Activated naive CD4-positive, alpha-beta T cell treated with anti-CD3 and anti-CD28 coated beads, Interleukin-2, amount 50 U/mL, for 72 hours (primary cell): ENCODE measurements at regions not wholly inside any gene's neighbourhood (a gene's known extent, or its start where the extent isn't known, plus 50 kb on each side); places are given as distances from the start of the nearest gene placed in this dataset.

Experiments
- ATAC-seq, 2 donors: fragments of 150-1000 bp; cut with Tn5 transposase; 2 replicates each; pipeline ENCODE4 v1.10.0; 2021; ENCODE audit warnings: mild to moderate bottlenecking in 2 of 2, moderate library complexity in 2 of 2
- DNase-seq, 2 donors: peaks; one replicate each; pipeline ENCODE4 v3.0.0; 2021 to 2022; ENCODE audit warnings: low spot score in 2 of 2
- H3K27ac Mint-ChIP-seq, 2 donors: one replicate each; pipeline ENCODE4 v1.8.0; 2022; ENCODE audit warnings: mild to moderate bottlenecking in 2 of 2, mixed read lengths in 2 of 2
- H3K36me3 Mint-ChIP-seq, 2 donors: one replicate each; pipeline ENCODE4 v1.8.0; 2022; ENCODE audit warnings: mixed read lengths in 2 of 2
- H3K9me3 Mint-ChIP-seq, 2 donors: one replicate each; pipeline ENCODE4 v1.8.0; 2022; ENCODE audit warnings: mixed read lengths in 2 of 2

GRCh38 chr20:39946931-39947330 lies 742.1 kb downstream of the MAFB start:
- Mint-ChIP-seq H3K36me3 (no peaks in the 10 kb centered on the region), H3K27ac (no peak overlapping the region), H3K9me3 (peaks cover 4 to 13% of the 10 kb centered on the region in 2 donors)
- ATAC-seq: no peak
- no peak for DNase-seq

GRCh38 chr20:39946053-39946810 lies 742.8 kb downstream of the MAFB start:
- no peaks in the 10 kb centered on the region for H3K36me3 Mint-ChIP-seq
- H3K27ac Mint-ChIP-seq: no peak overlapping the region
- peaks cover 4 to 13% of the 10 kb centered on the region in 2 donors for H3K9me3 Mint-ChIP-seq

GRCh38 chr20:39944861-39945260 lies 744.2 kb downstream of the MAFB start:
- H3K27ac Mint-ChIP-seq: no peak overlapping the region
- H3K9me3 Mint-ChIP-seq: peaks cover 4 to 10% of the 10 kb centered on the region in 2 donors
- no peaks in the 10 kb centered on the region for H3K36me3 Mint-ChIP-seq
- ATAC-seq: no peak
- no peak for DNase-seq

More at GRCh38 chr20:39946053-39946810, 742.8 kb downstream of the MAFB start:
- DNase-seq (no peak), ATAC-seq (no peak)

- ATAC-seq (no peak), DNase-seq (no peak)
- Mint-ChIP-seq H3K27ac (no peak overlapping the region), H3K36me3 (no peaks in the 10 kb centered on the region), H3K9me3 (peaks cover 4 to 17% of the 10 kb centered on the region in 2 donors)
Measured at GRCh38 chr20:39943336-39943735, 745.7 kb downstream of the MAFB start.

GRCh38 chr20:39941245-39941644 lies 747.8 kb downstream of the MAFB start:
- Mint-ChIP-seq H3K9me3 (peaks cover 8 to 27% of the 10 kb centered on the region in 2 donors), H3K36me3 (no peaks in the 10 kb centered on the region), H3K27ac (no peak overlapping the region)
- no peak for ATAC-seq
- no peak for DNase-seq

GRCh38 chr20:39939241-39939865 lies 749.7 kb downstream of the MAFB start:
- H3K27ac Mint-ChIP-seq: no peak overlapping the region
- peaks cover 4 to 19% of the 10 kb centered on the region in 2 donors for H3K9me3 Mint-ChIP-seq
- ATAC-seq (no peak), DNase-seq (no peak)
- no peaks in the 10 kb centered on the region for H3K36me3 Mint-ChIP-seq

- ATAC-seq (no peak), DNase-seq (no peak)
- Mint-ChIP-seq H3K27ac (no peak overlapping the region), H3K36me3 (no peaks in the 10 kb centered on the region), H3K9me3 (peaks cover 4 to 19% of the 10 kb centered on the region in 2 donors)
Measured at GRCh38 chr20:39936401-39936800, 752.6 kb downstream of the MAFB start.

GRCh38 chr20:39935901-39936300 lies 753.1 kb downstream of the MAFB start:
- ATAC-seq: no peak
- H3K9me3 Mint-ChIP-seq: peaks cover 4 to 19% of the 10 kb centered on the region in 2 donors
- H3K27ac Mint-ChIP-seq: no peak overlapping the region

GRCh38 chr20:39916236-39916765 lies 772.7 kb downstream of the MAFB start:
- Mint-ChIP-seq H3K27ac (no peak overlapping the region), H3K36me3 (no peaks in the 10 kb centered on the region), H3K9me3 (no peaks in the 10 kb centered on the region)
- DNase-seq (no peak), ATAC-seq (no peak)

More at GRCh38 chr20:39935901-39936300, 753.1 kb downstream of the MAFB start:
- DNase-seq: no peak
- no peaks in the 10 kb centered on the region for H3K36me3 Mint-ChIP-seq

GRCh38 chr20:39913274-39913673 lies 775.8 kb downstream of the MAFB start:
- ATAC-seq (no peak), DNase-seq (no peak)
- H3K36me3 Mint-ChIP-seq: no peaks in the 10 kb centered on the region
- H3K9me3 Mint-ChIP-seq: no peaks in the 10 kb centered on the region
- H3K27ac Mint-ChIP-seq: no peak overlapping the region

GRCh38 chr20:39911497-39911896 lies 777.5 kb downstream of the MAFB start:
- H3K9me3 Mint-ChIP-seq: no peaks in the 10 kb centered on the region
- DNase-seq: no peak
- H3K36me3 Mint-ChIP-seq: no peaks in the 10 kb centered on the region
- no peak for ATAC-seq
- no peak overlapping the region for H3K27ac Mint-ChIP-seq

- no peaks in the 10 kb centered on the region for H3K36me3 Mint-ChIP-seq
- no peak overlapping the region for H3K27ac Mint-ChIP-seq
- DNase-seq (no peak), ATAC-seq (no peak)
- no peaks in the 10 kb centered on the region for H3K9me3 Mint-ChIP-seq
Measured at GRCh38 chr20:39910536-39910935, 778.5 kb downstream of the MAFB start.

- ATAC-seq (no peak), DNase-seq (no peak)
- Mint-ChIP-seq H3K36me3 (no peaks in the 10 kb centered on the region), H3K27ac (no peak overlapping the region), H3K9me3 (no peaks in the 10 kb centered on the region)
Measured at GRCh38 chr20:39909447-39909846, 779.6 kb downstream of the MAFB start.

GRCh38 chr20:39904476-39905112 lies 784.4 kb downstream of the MAFB start:
- Mint-ChIP-seq H3K9me3 (peaks cover 0 to 5% of the 10 kb centered on the region in 2 donors), H3K36me3 (no peaks in the 10 kb centered on the region), H3K27ac (no peak overlapping the region)
- no peak for ATAC-seq
- DNase-seq: no peak

GRCh38 chr20:39903806-39904465 lies 785.1 kb downstream of the MAFB start:
- H3K27ac Mint-ChIP-seq: no peak overlapping the region
- ATAC-seq (no peak), DNase-seq (no peak)
- H3K36me3 Mint-ChIP-seq: no peaks in the 10 kb centered on the region
- H3K9me3 Mint-ChIP-seq: peaks cover 0 to 5% of the 10 kb centered on the region in 2 donors

GRCh38 chr20:39899881-39900280 lies 789.2 kb downstream of the MAFB start:
- no peak overlapping the region for H3K27ac Mint-ChIP-seq
- ATAC-seq (no peak), DNase-seq (no peak)
- peaks cover 3 to 5% of the 10 kb centered on the region in 2 donors for H3K9me3 Mint-ChIP-seq
- H3K36me3 Mint-ChIP-seq: no peaks in the 10 kb centered on the region

- no peak for DNase-seq
- no peak for ATAC-seq
- Mint-ChIP-seq H3K36me3 (no peaks in the 10 kb centered on the region), H3K27ac (no peak overlapping the region), H3K9me3 (peaks cover 3 to 5% of the 10 kb centered on the region in 2 donors)
Measured at GRCh38 chr20:39898467-39898852, 790.6 kb downstream of the MAFB start.
